GM18868 (cell line): ENCODE measurements at regions not wholly inside any gene's neighbourhood (a gene's known extent, or its start where the extent isn't known, plus 50 kb on each side); places are given as distances from the start of the nearest gene placed in this dataset.
A peak's percentile ranks its signal among the peaks of the same experiment; 100 is the strongest.
"Not testable (repeated sequence)": the region's sequence is repeated elsewhere in the genome, so short reads cannot be mapped to it uniquely, and the experiment has no call there.

ENCODE experiments used
- ATAC-seq: cut with Tn5 transposase; IDR thresholded peaks from one replicate; pipeline ENCODE4 v1.9.1; 2021; ENCODE audit warnings: mild to moderate bottlenecking, moderate library complexity; ENCODE audit not compliant: unreplicated experiment

DNA sequence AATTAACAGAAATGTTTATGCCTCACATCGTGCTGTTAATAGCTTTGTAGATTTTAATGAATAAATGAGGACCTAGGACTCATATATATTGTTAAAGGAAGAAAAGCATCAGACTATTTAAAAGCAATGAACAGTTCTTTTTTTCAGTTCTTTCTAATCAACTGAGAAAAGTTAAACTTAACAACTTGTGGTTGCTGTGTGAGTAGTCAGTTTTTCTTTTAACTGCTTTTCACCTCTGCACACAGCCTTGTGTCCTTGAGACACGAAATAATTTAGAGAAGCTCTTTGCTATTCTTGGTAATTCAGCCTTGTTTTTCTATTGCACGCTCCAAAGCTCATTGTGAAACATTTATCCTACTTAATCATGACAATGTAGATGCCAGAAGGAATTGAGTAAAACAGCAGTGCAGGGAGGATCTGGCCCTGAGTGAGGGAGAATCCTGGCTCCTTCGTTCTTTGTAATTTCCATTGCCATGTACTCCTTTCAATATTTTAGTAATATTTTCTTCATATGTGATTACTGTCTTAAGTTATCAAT, 499.0 kb downstream of the PYDC2 start:
- ATAC-seq, result peak; percentile 46

DNA sequence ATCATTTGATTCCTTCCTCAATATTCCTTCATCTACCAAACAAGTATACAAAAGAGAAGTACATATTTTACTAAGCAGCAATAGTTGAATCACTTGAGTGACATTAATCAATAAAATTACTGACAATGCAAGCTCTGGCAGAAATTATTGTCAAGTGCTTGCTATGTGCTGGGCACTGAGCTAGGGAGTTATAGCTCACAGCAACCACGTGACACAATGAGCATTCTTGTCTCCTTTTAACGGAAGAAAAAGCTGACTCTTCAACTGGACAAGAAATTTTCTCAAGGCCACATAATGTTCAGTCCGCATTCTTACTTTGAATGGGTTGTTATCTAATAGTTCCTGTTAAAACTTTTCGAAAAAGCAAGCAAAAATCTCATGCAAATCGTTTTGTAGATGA, 500.1 kb downstream of the PYDC2 start:
- ATAC-seq, result no peak

DNA sequence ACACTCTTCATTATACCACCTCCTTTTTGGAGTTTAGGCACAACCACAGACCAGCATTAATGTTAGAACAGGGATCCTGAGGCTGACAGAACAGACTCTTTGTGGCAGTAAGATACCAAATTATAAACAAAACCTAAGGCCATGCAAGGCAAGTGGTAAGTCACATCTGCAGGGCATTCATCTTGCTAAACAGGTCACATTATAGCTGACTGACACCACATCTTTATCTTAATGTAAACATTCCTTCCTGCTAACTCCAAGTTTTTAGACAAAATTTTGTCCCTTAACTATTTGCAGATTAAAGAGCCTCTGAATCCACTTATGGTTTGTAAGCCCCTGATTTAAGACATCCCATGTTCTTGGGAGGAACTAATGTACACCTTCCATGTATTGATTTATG, 500.6 kb downstream of the PYDC2 start:
- no peak for ATAC-seq

DNA sequence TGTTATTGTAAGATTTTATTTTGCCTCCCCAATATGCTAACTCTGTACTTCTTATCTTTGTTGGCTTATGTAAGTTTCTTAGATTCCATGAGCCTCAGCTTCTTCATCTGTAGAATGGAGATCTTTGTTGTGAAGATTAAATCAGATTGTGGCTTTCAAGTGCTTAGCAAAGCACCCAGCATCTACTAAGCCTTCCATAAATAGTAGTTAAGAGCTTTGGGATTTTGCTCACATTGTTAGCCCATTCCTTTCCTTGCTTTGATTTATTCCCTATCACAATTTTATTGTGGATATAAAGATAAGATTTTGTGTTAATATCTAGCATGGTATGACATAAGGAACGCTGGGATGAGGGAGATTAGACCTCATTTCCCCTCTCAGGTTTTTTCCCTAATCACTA, 501.4 kb downstream of the PYDC2 start:
- no peak for ATAC-seq

DNA sequence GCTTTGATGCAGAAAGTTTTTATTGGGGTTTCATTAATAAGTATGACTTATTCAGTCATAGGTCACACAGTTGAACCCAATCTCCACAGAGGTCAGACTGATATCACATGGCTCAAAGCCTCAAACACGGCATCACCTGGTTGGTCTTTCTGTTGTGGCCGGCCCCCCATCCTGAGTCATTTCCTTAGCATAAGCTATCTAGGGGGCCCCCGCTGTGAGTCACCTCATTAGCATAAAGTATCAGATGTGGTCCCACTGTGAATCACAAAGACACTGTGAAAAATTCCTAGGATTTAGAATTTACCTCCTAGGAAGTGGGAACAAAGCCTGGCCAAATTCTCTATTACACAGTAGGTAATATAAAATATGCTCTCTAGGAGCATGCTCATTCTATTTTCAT, 502.2 kb downstream of the PYDC2 start:
- no peak for ATAC-seq

DNA sequence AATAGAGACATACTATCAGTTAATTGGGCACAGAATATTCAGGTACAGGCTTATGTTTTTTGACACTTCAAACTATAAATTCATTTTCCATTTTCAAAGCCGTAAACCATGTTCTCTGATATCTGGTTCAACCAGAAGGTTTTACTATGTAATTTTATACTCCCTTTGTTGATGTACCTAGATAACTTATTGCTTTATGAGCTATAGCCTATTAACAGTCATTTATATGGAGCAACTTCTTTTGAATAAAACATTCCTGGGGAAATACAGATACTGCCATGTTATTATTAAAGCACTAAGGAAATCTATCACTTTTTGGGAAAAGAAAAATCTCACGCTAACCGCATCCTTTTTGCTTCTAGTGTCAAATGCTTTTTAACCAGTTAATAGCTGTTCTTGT, 505.6 kb downstream of the PYDC2 start:
- ATAC-seq, result no peak

DNA sequence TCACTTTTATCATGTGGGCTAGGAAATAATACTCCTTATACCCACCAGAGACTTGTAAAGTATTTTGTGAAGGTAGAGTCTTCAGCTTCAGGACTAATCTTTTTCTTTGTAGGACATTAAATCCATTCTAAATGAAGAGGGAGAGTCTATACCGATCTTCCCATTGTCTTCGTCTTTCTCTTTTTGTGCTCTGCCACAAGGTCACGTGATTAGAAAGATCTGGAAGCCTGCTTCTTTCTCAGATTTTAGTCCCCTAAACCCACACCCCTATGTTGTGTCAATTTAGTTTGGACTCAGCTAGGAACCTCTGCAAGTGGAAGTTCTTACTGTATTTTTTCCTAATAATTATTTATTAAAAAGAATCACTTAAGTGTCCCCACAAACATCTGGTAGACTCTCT, 507.3 kb downstream of the PYDC2 start:
- ATAC-seq, result no peak

DNA sequence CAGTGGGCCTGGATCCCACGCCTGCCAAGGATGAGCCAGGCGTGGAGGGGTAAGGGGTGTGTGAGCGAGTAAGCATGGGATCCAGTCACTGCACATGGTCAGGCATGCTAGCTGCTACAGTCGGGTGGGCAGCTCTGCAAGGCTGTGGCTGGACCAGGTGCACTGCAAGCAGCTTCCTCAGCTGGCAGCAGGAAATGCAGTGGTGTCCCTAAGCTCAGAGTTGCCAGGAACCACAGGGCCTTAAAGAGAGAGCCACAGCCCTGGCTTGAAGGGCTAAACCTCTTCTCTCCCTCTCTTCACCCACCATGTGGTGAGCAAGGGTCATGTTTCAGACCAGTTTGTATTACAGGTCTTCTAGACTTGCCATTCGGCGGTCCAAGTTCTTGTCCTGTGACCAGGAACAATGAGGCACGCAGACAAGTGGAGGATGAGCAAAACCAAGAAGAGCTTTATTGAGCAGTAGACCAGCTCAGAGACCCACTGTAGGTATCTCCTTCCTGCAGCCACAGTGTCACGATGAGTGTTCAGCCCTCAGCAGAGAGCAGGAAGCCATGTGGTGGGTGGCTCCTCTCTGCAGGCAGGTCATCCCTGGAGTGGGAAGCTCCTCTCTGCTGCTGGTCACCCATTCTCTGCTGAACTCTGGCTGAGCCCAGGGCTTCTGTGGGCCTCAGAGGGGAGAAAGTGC, 511.9 kb downstream of the PYDC2 start:
- peak; percentile 53 for ATAC-seq

DNA sequence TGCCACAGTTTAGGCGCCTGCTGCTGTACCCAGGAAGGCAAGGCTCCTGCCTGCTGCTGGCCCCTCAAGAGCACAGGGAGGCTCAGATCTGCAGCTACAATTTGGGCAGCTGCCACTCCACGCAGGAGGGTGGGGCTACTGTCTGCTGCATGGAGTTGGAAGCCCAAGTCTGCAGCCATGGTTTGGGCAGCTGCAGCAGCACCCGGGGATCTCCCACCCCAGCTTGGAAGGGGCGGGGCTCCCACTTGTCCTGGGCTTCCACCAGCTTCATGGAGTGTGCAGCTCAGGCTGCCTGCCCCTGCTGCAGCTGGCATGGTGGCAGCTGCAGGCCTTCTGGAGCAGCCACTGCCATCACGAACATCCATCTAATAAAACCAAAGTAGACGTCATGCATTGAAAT, 512.9 kb downstream of the PYDC2 start:
- no peak for ATAC-seq

DNA sequence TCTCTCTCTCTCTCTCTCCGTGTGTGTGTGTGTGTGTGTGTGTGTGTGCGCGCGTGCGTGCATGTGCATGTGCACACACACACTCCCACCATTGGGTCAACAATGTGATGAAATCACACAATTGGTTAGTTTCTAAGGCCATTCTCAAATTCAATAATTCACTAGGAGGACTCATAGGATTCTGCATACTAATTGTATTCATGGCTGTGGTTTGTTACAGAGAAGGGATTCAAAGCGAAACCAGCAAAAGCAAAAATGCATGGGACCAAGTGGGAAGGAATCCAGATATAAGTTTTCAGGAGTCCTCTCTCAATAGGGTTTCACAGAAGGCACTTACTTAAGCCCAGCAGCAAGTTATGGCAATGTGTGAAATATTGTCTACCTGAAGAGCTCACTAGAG, 515.0 kb downstream of the PYDC2 start:
- ATAC-seq, result no peak

DNA sequence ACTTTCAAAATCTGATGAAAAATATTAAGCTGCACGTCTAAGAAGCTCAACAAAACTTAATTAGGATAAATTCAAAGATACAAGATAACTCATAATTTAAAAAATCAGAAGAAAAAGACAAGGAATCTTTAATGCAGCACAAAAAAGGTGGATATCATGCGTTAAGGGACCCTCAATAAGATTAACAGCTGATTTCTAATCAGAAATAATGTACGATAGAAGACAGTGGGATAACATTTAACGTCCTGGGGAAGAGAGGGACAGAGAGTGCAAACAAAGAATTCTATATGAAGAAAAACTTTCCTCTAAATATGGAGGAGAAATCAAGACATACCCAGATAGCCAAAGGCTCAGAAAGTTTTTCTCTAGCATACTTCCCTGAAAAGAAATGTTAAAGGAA, 519.5 kb downstream of the PYDC2 start:
- ATAC-seq, result no peak

DNA sequence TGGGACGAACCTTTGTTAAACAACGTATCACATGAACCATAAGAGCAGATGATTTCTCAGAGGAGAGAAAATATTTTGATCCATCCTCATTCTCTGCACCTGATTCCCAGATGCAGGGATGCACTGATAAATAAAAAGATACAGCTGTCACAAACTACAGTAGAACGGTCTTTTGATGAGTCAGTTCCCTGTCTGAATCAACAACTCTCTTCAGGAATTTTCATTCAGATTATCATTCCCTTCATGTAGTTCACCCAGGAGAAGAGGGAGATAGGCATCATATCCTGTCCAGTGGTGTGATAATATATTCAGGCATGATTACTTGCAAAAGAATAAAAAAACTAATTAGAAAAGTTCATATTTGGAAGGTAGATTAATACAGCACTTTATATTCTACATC, 521.5 kb downstream of the PYDC2 start:
- no peak for ATAC-seq

DNA sequence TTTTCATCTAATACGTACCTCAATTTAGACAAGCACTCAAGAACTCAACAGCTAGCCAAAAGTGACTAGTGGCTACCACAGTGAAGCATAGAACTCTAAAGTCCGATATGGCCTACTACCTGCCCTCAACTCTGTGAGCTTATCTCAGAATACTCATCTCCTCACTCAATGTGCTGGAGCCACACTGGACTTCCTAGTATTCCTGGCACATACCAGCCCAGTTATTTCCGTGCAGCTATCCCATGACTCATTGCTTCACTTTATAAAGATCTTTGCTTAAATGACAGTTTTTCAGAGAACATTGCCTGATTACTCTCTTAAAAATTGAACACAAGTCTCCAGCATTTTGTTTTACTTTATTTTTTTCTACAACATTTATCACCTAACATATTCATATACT, 524.7 kb downstream of the PYDC2 start:
- ATAC-seq, result no peak

DNA sequence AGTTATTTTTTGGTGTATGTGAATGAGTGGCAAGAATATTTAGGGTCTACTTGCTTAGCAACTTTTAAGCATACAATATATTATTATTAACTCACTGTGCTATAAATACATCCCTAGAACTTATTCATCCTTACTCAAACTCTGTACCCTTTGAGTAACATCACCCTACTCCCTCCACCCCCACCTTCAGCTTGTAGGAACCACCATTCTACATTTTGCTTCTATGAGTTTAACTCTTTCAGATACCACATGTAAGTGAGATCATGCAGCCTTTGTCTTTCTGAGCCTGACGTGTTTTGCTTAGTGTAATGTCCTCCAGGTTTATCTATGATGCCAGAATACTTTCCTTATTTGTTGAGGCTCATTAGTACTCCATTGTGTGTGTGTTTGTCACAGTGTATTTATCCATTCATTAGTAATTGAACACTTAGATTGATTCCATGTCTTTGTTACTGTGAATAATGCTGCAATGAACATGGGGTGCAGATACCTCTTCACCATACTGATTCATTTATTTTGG, 526.9 kb downstream of the PYDC2 start:
- ATAC-seq, result no peak

DNA sequence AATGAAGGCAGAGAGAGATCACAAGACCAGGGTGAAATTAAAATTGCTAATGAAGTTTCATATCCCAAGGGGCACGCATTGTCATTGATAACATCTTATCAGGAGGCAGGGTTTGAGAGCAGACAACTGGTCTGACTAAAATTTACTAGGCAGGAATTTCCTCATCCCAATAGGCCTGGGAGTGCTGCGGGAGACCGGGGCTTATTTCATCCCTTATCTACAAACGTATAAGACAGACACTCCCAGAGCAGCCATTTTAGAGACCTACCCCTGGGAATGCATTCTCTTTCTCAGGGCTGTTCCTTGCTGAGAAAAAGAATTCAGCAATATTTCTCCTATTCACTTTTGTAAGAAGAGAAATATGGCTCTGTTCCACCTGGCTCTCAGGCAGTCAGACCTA, 533.0 kb downstream of the PYDC2 start:
- ATAC-seq, result not testable (repeated sequence)

DNA sequence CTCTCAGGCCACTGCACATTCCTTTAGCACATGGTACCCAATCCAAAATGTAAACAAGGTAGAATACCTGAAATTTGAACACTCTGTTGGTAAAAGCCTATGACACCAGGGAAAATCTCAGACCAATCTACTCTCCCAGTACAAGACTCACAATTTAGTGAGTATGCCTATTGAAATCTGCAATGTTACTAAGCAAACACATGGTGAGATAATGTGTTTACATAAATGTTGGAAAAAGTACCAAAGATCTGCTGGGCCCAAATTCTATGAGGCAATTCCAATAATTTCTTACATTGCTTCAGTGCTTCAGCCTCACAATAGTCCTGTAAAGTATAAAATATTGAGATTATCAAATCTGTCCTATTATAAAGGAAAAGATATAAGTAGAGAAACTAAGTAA, 536.1 kb downstream of the PYDC2 start:
- ATAC-seq, result no peak

DNA sequence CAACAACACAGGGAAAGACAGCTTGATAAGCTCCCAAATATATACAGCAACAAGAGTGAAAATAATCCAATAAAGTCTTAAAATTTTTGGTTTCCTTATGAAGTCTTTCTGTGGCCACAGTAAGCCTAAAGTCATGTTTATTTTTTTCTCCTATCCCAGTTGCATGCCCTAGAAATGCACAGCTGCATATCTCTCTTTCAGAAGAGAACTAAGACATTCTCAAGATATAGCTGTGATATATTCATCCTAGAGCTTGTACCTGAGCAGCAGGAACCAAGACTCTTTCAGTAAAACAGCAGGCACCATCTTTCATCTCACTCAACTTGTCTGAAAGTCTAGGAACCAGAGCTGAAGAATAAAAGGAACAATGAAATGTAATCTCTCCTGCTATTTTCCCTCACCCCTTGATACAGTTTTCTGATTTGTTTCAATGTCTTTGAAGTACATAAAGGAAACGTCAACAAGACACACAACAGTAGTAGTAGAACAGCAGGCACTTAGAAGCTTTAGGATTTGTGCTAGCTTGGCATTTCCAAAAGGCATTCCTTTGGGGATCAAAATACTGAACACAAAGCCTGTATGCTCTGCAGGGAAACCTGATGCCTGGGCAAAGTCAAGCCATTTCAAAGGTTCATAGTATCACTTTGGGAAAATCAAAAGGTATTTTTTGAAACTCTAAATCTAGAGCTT, 536.8 kb downstream of the PYDC2 start:
- no peak for ATAC-seq

DNA sequence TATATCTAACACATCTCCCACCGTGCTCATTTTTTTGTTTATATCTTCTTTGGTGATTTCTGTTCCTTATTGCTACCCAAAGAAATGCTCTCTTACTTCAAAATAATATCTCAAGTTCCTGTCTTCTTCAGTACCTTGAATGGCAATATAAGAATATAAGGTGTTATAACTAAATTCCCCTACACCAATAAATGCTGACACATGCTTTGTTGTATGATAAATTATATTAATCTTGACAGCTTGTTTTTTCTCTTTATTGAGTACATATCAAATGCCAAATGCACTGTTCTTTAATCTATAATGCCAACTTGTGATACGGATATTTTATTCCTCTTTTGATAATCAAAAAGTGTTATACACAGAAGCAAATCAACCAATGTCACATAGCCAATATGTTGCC, 540.3 kb downstream of the PYDC2 start:
- ATAC-seq, result no peak

DNA sequence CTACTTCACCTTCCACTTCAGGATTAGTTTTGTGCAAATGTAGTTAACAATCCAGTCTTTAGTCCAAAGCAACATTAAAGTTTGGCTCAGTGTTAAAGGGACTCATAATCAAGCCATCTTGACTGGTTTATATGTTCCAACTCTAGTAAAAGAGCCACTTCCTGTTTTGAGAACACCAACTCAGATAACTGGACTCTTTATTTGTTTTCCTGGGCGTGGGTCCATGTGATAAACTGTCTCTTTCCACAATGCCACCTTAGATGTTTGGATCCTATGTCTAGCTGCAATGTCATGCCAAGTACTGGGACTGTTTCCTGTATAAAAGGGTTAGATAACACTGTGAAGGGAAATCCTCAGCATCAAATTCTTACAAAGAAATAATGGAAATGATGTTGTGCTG, 545.0 kb downstream of the PYDC2 start:
- ATAC-seq, result no peak

DNA sequence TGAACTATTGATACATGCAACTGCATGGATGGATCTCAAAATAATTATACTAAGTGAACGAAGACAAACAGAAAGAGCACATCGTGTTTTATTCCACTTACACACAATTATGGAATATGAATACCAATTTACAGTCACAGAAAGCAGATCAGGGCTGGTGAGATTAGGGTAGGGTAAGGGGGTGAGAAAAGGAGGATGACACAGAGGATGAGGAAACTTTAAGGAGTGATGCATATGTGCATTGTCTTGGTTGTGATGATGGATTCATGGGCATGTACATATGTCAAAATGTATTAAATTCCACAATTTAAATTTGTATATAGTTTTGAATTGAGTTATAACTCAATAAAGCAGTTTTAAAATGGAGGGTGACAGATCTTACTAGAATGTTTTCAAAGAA, 548.9 kb downstream of the PYDC2 start:
- ATAC-seq, result no peak

DNA sequence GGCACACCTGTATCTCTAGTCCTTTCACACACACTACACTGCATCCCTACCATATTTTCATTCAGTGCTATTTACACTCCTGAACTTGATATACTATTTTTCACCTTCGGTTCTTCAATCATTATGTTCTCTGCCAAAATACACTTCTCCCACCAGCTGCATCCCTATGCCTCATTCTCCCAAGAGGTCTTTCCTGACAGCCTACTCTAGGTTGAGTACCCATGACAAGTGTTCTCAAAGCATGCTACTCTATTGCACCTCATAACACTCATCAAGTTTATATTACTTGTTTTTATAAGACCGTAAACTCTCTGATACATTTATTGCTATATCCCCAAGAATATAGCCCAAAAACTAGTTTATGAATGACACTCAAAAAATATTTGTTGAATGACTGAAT, 549.5 kb downstream of the PYDC2 start:
- no peak for ATAC-seq

DNA sequence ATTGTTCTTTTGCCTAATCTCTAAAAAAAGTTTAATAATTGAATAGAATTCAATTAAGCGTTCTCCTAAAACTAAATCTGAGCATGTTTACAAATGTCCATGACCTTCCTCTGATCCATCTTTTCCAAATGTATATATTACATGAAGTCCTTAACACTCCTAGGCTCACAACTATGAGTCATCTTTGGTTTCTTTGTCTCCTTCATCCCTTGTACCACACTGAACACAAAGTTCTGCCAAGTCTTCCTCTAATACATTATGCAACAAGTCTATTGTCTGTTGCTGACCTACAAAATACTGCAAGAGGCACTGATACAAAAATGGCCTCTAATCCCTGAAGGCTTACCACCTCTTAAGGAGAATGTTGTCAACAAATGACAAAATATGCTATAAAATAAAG, 550.2 kb downstream of the PYDC2 start:
- ATAC-seq, result no peak
